GM12878 (cell line): ENCODE measurements at regions not wholly inside any gene's neighbourhood (a gene's known extent, or its start where the extent isn't known, plus 50 kb on each side); places are given as distances from the start of the nearest gene placed in this dataset.

Experiments
- ATAC-seq: fragments of 200-7000 bp; cut with Tn5 transposase; 3 replicates; pipeline ENCODE4 v1.9.1; 2020; ENCODE audit warnings: mild to moderate bottlenecking, moderate library complexity
- BruUV-seq: library from RNA; stranded (reverse); fragments of 400-500 nt; replicated peaks from 2 replicates; lab custom pipeline; 2021; lab: Mats Ljungman, UMichigan
- CTCF ChIA-PET: fragments of 300-600 bp; sonication (Branson Sonifier 250); formaldehyde crosslinking; extraction: SDS; loops from one replicate; lab custom pipeline; 2021; ENCODE audit warnings: inconsistent platforms; lab: Yijun Ruan, JAX
- POLR2A ChIA-PET: fragments of 350-600 bp; formaldehyde crosslinking; extraction: SDS; loops from one replicate; lab custom pipeline; 2021; ENCODE audit warnings: inconsistent platforms; lab: Charles Lee
- RAD21 ChIA-PET: fragments of 300-600 bp; sonication (Branson Sonifier 250); formaldehyde crosslinking; loops from one replicate; lab custom pipeline; 2023; ENCODE audit warnings: antibody characterized with exemption; ENCODE audit not compliant: unreplicated experiment; lab: Charles Lee
- SMC1A ChIA-PET: fragments of 300-600 bp; sonication (Branson Sonifier 250); formaldehyde crosslinking; loops from one replicate; lab custom pipeline; 2023; ENCODE audit not compliant: unreplicated experiment, uncharacterized antibody; lab: Charles Lee
- DNase-seq: peaks from one replicate; pipeline ENCODE4 v3.0.0-alpha.2; 2011; ENCODE audit warnings: low read depth, low spot score
- FAIRE-seq: peaks from 3 replicates; lab custom pipeline; 2011; peaks lifted over from hg19 to GRCh38; lab: Jason Lieb, UNC
- H2AFZ ChIP-seq: 2 replicates; pipeline ENCODE4 v1.6.0; 2011; ENCODE audit warnings: low read depth, low read length, control low read depth; ENCODE audit not compliant: control insufficient read depth
- H3K27ac ChIP-seq: 2 replicates; pipeline ENCODE4 v1.5.1; 2011; ENCODE audit warnings: control low read depth; ENCODE audit not compliant: control insufficient read depth, insufficient read depth
- H3K27me3 ChIP-seq, 2 experiments: replicated peaks in 1 of 2; 2 replicates each; pipeline versions ENCODE4 v1.6.0 to v1.6.1; 2011; ENCODE audit warnings: low read length in 1 of 2; ENCODE audit not compliant: control insufficient read depth in 2 of 2, insufficient read depth in 2 of 2
- H3K36me3 ChIP-seq, 2 experiments: 2 replicates each; pipeline ENCODE4 v1.5.1; 2011; ENCODE audit warnings: low read length in 1 of 2; ENCODE audit not compliant: control insufficient read depth in 2 of 2, insufficient read depth in 2 of 2
- H3K4me1 ChIP-seq: 2 replicates; pipeline ENCODE4 v1.6.1; 2011; ENCODE audit warnings: mild to moderate bottlenecking, low read length, moderate library complexity, mixed read lengths; ENCODE audit not compliant: control insufficient read depth, insufficient read depth
- H3K4me2 ChIP-seq: 2 replicates; pipeline ENCODE4 v1.6.0; 2011; ENCODE audit warnings: control low read depth; ENCODE audit not compliant: control insufficient read depth, insufficient read depth
- H3K4me3 ChIP-seq: fragments of 200-600 bp; sonication (generic); 2 replicates; pipeline ENCODE4 v1.5.1; 2016
- H3K79me2 ChIP-seq: 2 replicates; pipeline ENCODE4 v1.6.0; 2011; ENCODE audit warnings: low read length; ENCODE audit not compliant: control insufficient read depth, insufficient read depth
- H3K9ac ChIP-seq: 2 replicates; pipeline ENCODE4 v1.8.0; 2011; ENCODE audit warnings: low read length, control low read depth, mixed read lengths; ENCODE audit not compliant: control insufficient read depth, insufficient read depth
- H3K9me3 ChIP-seq: replicated peaks from 3 replicates; pipeline ENCODE4 v1.5.1; 2011; ENCODE audit warnings: mild to moderate bottlenecking, low read length; ENCODE audit not compliant: control insufficient read depth, insufficient read depth
- H4K20me1 ChIP-seq: 2 replicates; pipeline ENCODE4 v1.6.0; 2011; ENCODE audit not compliant: control insufficient read depth, insufficient read depth
- CUX1 ChIP-seq: IDR thresholded peaks from 2 replicates; pipeline ENCODE4 v1.6.1; 2012; ENCODE audit warnings: improper control_type of control experiment, low read depth, low read length; ENCODE audit not compliant: insufficient replicate concordance
- FOXM1 ChIP-seq: IDR thresholded peaks from 2 replicates; pipeline ENCODE4 v1.6.1; 2012; ENCODE audit warnings: low read depth, mild to moderate bottlenecking, inconsistent platforms, low read length, moderate library complexity
- GATAD2B ChIP-seq: fragments of 450-650 bp; conservative IDR thresholded peaks from 2 replicates; pipeline ENCODE4 v1.6.1; 2017; ENCODE audit warnings: low read depth, mild to moderate bottlenecking, moderate library complexity
- IKZF1 ChIP-seq: fragments of 450-650 bp; conservative IDR thresholded peaks from 2 replicates; pipeline ENCODE4 v1.6.1; 2017; ENCODE audit warnings: antibody characterized with exemption, mild to moderate bottlenecking
- IKZF2 ChIP-seq, 2 experiments: fragments of 450-650 bp; IDR thresholded peaks; 2 replicates each; pipeline ENCODE4 v1.6.1; 2017; ENCODE audit warnings: mild to moderate bottlenecking in 2 of 2, moderate library complexity in 2 of 2
- MTA2 ChIP-seq: fragments of 450-650 bp; IDR thresholded peaks from 2 replicates; pipeline ENCODE4 v1.6.1; 2016; ENCODE audit warnings: low read depth, mild to moderate bottlenecking, moderate library complexity
- NR2F1 ChIP-seq: fragments of 450-650 bp; conservative IDR thresholded peaks from 2 replicates; pipeline ENCODE4 v1.6.1; 2017; ENCODE audit warnings: mild to moderate bottlenecking
- POLR2AphosphoS5 ChIP-seq: IDR thresholded peaks from 2 replicates; pipeline ENCODE4 v1.6.1; 2011; ENCODE audit warnings: mild to moderate bottlenecking, low read length, inconsistent platforms
- SP1 ChIP-seq: IDR thresholded peaks from one replicate; pipeline ENCODE4 v1.6.1; 2011; ENCODE audit warnings: low read depth, low read length
- SREBF1 ChIP-seq: IDR thresholded peaks from 2 replicates; pipeline ENCODE4 v1.6.1; 2012; ENCODE audit warnings: mild to moderate bottlenecking, low read length
- WGBS: methylation state at CpG from one replicate; pipeline ENCODE4 v1.1.6; 2016; ENCODE audit warnings: low lambda C conversion rate; ENCODE audit not compliant: insufficient replicate concordance, insufficient coverage; ENCODE audit errors: missing lambda C conversion rate; 5-methylcytosine and 5-hydroxymethylcytosine counted together
- in situ Hi-C: fragments of 300-500 bp; cut with MboI; formaldehyde crosslinking; loops from 9 replicates; pipeline ENCODE4 v1.14.3; 2018; ENCODE audit warnings: mixed read lengths
- intact Hi-C: fragments of 100-400 bp; cut with micrococcal nuclease; formaldehyde crosslinking; loops from one replicate; pipeline ENCODE4 v1.14.2; 2022; ENCODE audit not compliant: unreplicated experiment
- TF ChIP-seq, protein P1 (sequence below): fragments of 450-650 bp; IDR thresholded peaks from 2 replicates; pipeline ENCODE4 v1.6.1; 2017; ENCODE audit warnings: mild to moderate bottlenecking, low read depth, inconsistent platforms; ENCODE audit not compliant: poor library complexity, severe bottlenecking
- TF ChIP-seq, protein P2 (sequence below): fragments of 450-650 bp; IDR thresholded peaks from 2 replicates; pipeline ENCODE4 v1.6.1; 2017; ENCODE audit warnings: low read depth, mild to moderate bottlenecking, moderate library complexity
- TF ChIP-seq, protein P3 (sequence below): fragments of 450-650 bp; IDR thresholded peaks from 2 replicates; pipeline ENCODE4 v1.6.1; 2016; ENCODE audit warnings: mild to moderate bottlenecking

DNA sequence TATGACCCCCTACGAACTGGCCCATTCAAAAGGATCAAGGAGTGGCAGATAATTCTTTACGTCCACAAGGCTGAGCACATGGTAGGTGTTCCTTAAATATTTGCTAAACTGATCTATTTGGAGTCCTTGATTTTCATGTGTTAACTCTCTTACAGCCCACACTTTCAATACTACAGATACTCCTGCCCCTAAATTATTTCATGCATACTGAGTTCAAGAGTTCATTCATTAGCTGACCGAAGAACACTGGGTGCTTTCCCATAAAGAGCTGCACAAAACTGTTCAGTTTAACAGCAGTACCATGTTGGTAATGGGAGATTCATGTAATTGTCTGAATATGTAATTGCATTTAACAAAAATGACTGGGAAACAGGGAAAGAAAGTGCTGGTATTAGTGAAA lies 170.5 kb upstream of the ADO start:
- POLR2A ChIA-PET: interaction anchor here (0.7 to 4.3 kb wide), 6 partner anchors 13 to 177 kb away, joined by 3 to 24 read pairs (median 8); no protein-coding TSS in a partner anchor
- no peak overlapping the region for H3K27ac ChIP-seq
- RAD21 ChIA-PET: interaction anchor here (0.7 to 6.1 kb wide), 23 partner anchors 14 to 184 kb away, joined by 3 to 64 read pairs (median 9); partner anchors contain the start of gene EGR2
- H3K4me3 ChIP-seq: no peak overlapping the region
- 44% methylated on average over 3 of the region's 3 CpGs for WGBS
- no peak overlapping the region for H2AFZ ChIP-seq
- H3K4me2 ChIP-seq: peak overlapping the region; percentile 33
- FAIRE-seq: no peak
- ATAC-seq: peak; percentile 12
- no peaks in the 10 kb centered on the region for H3K36me3 ChIP-seq
- BruUV-seq: no TSS peak
- no peaks in the 10 kb centered on the region for H3K27me3 ChIP-seq
- intact Hi-C loops (loop anchor here (2.0 kb wide), 1 partner anchor 15 kb away; no protein-coding TSS in a partner anchor), in situ Hi-C loops (no loop called here)
- CTCF ChIA-PET: interaction anchor here (0.6 to 7.6 kb wide), 11 partner anchors 9 to 182 kb away, joined by 3 to 64 read pairs (median 8); partner anchors contain the start of gene EGR2
- no peaks in the 10 kb centered on the region for H3K79me2 ChIP-seq
- DNase-seq: no peak
- H3K9me3 ChIP-seq: no peaks in the 10 kb centered on the region; the same call in 2 of the 3 replicates
- H3K4me1 ChIP-seq: peaks cover 74% of the 10 kb centered on the region
- SMC1A ChIA-PET: interaction anchor here (0.6 to 12.0 kb wide), 16 partner anchors 15 to 525 kb away, joined by 3 to 329 read pairs (median 8); partner anchors contain the start of genes ADO and EGR2
- no peaks in the 10 kb centered on the region for H4K20me1 ChIP-seq
- no peak overlapping the region for H3K9ac ChIP-seq
- TF ChIP-seq SREBF1: no peak
- TF ChIP-seq, protein P1, sequence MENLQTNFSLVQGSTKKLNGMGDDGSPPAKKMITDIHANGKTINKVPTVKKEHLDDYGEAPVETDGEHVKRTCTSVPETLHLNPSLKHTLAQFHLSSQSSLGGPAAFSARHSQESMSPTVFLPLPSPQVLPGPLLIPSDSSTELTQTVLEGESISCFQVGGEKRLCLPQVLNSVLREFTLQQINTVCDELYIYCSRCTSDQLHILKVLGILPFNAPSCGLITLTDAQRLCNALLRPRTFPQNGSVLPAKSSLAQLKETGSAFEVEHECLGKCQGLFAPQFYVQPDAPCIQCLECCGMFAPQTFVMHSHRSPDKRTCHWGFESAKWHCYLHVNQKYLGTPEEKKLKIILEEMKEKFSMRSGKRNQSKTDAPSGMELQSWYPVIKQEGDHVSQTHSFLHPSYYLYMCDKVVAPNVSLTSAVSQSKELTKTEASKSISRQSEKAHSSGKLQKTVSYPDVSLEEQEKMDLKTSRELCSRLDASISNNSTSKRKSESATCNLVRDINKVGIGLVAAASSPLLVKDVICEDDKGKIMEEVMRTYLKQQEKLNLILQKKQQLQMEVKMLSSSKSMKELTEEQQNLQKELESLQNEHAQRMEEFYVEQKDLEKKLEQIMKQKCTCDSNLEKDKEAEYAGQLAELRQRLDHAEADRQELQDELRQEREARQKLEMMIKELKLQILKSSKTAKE: peak; percentile 47
- TF ChIP-seq CUX1: peak; percentile 60
- peak; percentile 78 for TF ChIP-seq NR2F1
- peak in 1 of 2 experiments; percentile 25; a peak in 1 of 4 replicates for TF ChIP-seq IKZF2 (IDR thresholded peaks at IDR 0.05)
- TF ChIP-seq, protein P2, sequence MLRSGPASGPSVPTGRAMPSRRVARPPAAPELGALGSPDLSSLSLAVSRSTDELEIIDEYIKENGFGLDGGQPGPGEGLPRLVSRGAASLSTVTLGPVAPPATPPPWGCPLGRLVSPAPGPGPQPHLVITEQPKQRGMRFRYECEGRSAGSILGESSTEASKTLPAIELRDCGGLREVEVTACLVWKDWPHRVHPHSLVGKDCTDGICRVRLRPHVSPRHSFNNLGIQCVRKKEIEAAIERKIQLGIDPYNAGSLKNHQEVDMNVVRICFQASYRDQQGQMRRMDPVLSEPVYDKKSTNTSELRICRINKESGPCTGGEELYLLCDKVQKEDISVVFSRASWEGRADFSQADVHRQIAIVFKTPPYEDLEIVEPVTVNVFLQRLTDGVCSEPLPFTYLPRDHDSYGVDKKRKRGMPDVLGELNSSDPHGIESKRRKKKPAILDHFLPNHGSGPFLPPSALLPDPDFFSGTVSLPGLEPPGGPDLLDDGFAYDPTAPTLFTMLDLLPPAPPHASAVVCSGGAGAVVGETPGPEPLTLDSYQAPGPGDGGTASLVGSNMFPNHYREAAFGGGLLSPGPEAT: 0 out of 2 replicates have a peak, but pooled peaks have one; percentile 32
- TF ChIP-seq FOXM1: peak; percentile 63; the same call in 1 of the 2 replicates
- no peak for TF ChIP-seq SP1
- TF ChIP-seq, protein P3, sequence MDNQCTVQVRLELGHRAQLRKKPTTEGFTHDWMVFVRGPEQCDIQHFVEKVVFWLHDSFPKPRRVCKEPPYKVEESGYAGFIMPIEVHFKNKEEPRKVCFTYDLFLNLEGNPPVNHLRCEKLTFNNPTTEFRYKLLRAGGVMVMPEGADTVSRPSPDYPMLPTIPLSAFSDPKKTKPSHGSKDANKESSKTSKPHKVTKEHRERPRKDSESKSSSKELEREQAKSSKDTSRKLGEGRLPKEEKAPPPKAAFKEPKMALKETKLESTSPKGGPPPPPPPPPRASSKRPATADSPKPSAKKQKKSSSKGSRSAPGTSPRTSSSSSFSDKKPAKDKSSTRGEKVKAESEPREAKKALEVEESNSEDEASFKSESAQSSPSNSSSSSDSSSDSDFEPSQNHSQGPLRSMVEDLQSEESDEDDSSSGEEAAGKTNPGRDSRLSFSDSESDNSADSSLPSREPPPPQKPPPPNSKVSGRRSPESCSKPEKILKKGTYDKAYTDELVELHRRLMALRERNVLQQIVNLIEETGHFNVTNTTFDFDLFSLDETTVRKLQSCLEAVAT: no peak
- TF ChIP-seq IKZF1: peak; percentile 22; the same call in 1 of the 2 replicates
- TF ChIP-seq GATAD2B: 0 out of 2 replicates have a peak, but pooled peaks have one; percentile 7
- TF ChIP-seq POLR2AphosphoS5: no peak
- peak; percentile 52 for TF ChIP-seq MTA2
